GM12872 (cell line): ENCODE measurements at regions not wholly inside any gene's neighbourhood (a gene's known extent, or its start where the extent isn't known, plus 50 kb on each side); places are given as distances from the start of the nearest gene placed in this dataset.

Experiments used
- CTCF ChIP-seq: IDR thresholded peaks from 3 replicates; pipeline ENCODE4 v1.5.1; 2011; ENCODE audit warnings: low read depth, mild to moderate bottlenecking, low read length, moderate library complexity; ENCODE audit not compliant: insufficient read depth

GRCh38 chr13:86737334-86737932 is 933.7 kb upstream of the SLITRK5 start:
- no peak for TF ChIP-seq CTCF

GRCh38 chr13:86741762-86742285 is 929.3 kb upstream of the SLITRK5 start:
- no peak for TF ChIP-seq CTCF

GRCh38 chr13:86757236-86757978 is 913.8 kb upstream of the SLITRK5 start:
- TF ChIP-seq CTCF, result no peak

- TF ChIP-seq CTCF, result no peak
Observed at GRCh38 chr13:86758116-86758515, 913.1 kb upstream of the SLITRK5 start.

GRCh38 chr13:86760620-86761019 is 910.6 kb upstream of the SLITRK5 start:
- no peak for TF ChIP-seq CTCF

GRCh38 chr13:86765462-86765861 is 905.7 kb upstream of the SLITRK5 start:
- TF ChIP-seq CTCF, result no peak

- no peak for TF ChIP-seq CTCF
Observed at GRCh38 chr13:86788616-86789015, 882.6 kb upstream of the SLITRK5 start.
